ENCODE measurements at regions not wholly inside any gene's neighbourhood (a gene's known extent, or its start where the extent isn't known, plus 50 kb on each side); places are given as distances from the start of the nearest gene placed in this dataset.

DNA sequence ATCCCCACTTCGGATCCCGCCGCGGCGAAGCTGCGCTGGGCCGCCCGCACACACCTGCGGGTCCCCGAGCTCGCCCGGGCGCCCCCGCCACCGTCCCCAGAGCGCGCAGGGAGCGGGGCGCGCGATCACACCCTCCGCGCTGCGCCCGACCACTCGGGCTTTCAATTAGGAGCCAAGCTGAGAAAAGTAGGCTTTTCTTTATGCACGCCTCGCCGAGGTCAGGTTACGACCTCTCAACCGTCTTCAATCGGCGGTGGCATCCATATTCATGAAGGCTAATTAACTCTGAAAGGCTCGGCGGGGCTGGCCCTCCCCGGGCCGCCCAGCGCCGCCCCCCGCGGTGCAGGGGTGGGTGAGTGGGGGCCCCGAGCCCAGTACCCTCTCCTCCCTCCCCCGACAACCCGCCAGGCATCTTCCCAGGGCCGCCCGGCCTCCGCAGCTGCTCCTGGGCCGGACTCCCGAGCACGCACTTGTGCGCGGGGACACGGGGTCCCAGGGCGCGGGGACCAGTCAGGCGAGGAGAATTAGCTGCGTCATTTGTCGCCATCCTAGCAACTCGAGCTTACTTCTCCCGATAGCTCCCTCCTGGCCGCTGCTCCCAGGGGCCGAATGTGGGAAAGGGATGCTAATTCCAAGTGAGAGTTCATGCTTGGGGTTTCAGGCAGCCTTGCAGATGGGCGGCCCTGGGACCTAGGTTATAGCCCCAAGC lies 155.5 kb upstream of the LYZL2 start:
- peaks cover 15% of the 10 kb centered on the region for H3K4me1 ChIP-seq (ENCODE audit: insufficient read depth)
- H3K27ac ChIP-seq, result peak overlapping the region; percentile 84
- peak overlapping the region; percentile 82 for H3K4me2 ChIP-seq
- peak overlapping the region; percentile 54 for H2AFZ ChIP-seq
- H3K27me3 ChIP-seq, result no peaks in the 10 kb centered on the region
- no peaks in the 10 kb centered on the region for H3K79me2 ChIP-seq
- H3K9me2 ChIP-seq (replicated peaks; ENCODE audit: insufficient read depth), result no peaks in the 10 kb centered on the region
- H4K20me1 ChIP-seq (ENCODE audit: insufficient read depth, poor library complexity, severe bottlenecking), result no peaks in the 10 kb centered on the region
- H3K36me3 ChIP-seq (replicated peaks; ENCODE audit: insufficient read depth, low read depth), result no peaks in the 10 kb centered on the region
- H3K9me3 ChIP-seq (ENCODE audit: low read depth), result no peaks in the 10 kb centered on the region
- DNase-seq (ENCODE audit: low spot score), result peak; percentile 83
- 3% methylated on average over 46 of the region's 63 CpGs for WGBS (ENCODE audit: low lambda C conversion rate, missing lambda C conversion rate)
- TF ChIP-seq, protein P1, sequence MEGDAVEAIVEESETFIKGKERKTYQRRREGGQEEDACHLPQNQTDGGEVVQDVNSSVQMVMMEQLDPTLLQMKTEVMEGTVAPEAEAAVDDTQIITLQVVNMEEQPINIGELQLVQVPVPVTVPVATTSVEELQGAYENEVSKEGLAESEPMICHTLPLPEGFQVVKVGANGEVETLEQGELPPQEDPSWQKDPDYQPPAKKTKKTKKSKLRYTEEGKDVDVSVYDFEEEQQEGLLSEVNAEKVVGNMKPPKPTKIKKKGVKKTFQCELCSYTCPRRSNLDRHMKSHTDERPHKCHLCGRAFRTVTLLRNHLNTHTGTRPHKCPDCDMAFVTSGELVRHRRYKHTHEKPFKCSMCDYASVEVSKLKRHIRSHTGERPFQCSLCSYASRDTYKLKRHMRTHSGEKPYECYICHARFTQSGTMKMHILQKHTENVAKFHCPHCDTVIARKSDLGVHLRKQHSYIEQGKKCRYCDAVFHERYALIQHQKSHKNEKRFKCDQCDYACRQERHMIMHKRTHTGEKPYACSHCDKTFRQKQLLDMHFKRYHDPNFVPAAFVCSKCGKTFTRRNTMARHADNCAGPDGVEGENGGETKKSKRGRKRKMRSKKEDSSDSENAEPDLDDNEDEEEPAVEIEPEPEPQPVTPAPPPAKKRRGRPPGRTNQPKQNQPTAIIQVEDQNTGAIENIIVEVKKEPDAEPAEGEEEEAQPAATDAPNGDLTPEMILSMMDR (IDR thresholded peaks at IDR 0.05; ENCODE audit: poor library complexity), result no peak
- TF ChIP-seq EZH2phosphoT487 (IDR thresholded peaks at IDR 0.05; ENCODE audit: low read depth, severe bottlenecking, unreplicated experiment), result no peak
- TF ChIP-seq EZH2 (IDR thresholded peaks at IDR 0.05; ENCODE audit: borderline replicate concordance), result no peak
- peak overlapping the region; percentile 28 for H3K4me3 ChIP-seq

DNA sequence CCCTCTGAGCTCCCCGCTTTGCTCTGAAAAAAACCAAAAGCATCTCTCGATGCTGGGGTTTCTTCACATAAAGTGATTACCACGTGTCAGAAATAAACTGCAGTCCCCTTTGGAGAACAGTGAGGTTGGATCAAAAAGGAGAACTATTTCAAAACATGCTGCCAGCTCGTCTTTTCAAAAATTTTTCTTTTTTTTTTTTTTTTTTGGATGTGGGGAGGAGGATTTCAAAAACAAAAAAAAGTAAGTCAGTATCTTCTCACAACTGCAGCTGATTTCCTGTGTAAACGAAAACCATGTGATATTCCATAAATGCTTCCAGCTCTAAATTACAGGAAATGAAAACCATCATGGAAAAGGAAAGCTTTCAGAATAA lies 155.0 kb upstream of the LYZL2 start:
- WGBS (ENCODE audit: low lambda C conversion rate, missing lambda C conversion rate), result 0% methylated on average over 5 of the region's 5 CpGs
- peak overlapping the region; percentile 28 for H3K4me3 ChIP-seq
- H3K9me2 ChIP-seq (replicated peaks; ENCODE audit: insufficient read depth), result no peaks in the 10 kb centered on the region
- H3K9me3 ChIP-seq (ENCODE audit: low read depth), result no peaks in the 10 kb centered on the region
- H3K79me2 ChIP-seq, result no peaks in the 10 kb centered on the region
- H3K27me3 ChIP-seq, result no peaks in the 10 kb centered on the region
- H3K4me2 ChIP-seq, result peak overlapping the region; percentile 82
- TF ChIP-seq, protein P1 (IDR thresholded peaks at IDR 0.05; ENCODE audit: poor library complexity), result no peak
- TF ChIP-seq EZH2phosphoT487 (IDR thresholded peaks at IDR 0.05; ENCODE audit: low read depth, severe bottlenecking, unreplicated experiment) (no peak), EZH2 (IDR thresholded peaks at IDR 0.05; ENCODE audit: borderline replicate concordance) (no peak)
- no peaks in the 10 kb centered on the region for H3K36me3 ChIP-seq (replicated peaks; ENCODE audit: insufficient read depth, low read depth)
- H3K4me1 ChIP-seq (ENCODE audit: insufficient read depth), result peaks cover 15% of the 10 kb centered on the region
- no peaks in the 10 kb centered on the region for H4K20me1 ChIP-seq (ENCODE audit: insufficient read depth, poor library complexity, severe bottlenecking)
- DNase-seq (ENCODE audit: low spot score), result no peak
- H3K27ac ChIP-seq, result peak overlapping the region; percentile 84
- H2AFZ ChIP-seq, result peak overlapping the region; percentile 54

DNA sequence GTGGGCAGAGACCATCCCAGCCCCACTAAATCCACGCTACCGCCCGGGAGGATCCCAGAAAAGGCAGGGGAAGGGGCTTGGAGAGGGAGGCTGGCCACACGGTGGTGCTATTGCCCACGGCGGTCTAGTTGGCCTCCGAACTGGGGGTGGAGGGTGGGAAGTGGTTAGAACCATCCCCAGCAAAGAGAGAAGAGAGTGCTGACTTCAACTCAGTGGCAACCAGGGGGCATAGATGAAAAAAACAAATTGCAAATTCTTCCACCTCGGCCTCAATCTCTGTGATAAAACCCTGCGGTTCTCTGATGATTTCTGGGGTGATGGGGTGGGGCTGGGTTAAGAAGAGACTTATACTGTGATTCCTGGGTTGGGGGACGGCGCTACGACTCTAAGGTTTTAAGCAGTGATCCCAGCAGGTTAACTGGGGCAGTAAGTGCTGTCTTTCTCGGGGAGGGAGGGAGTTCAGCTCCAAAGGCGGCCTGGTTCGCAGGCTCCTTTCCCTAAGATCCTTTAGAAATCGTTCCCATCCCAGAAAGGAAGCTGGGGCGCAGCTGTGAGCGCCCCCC lies 154.5 kb upstream of the LYZL2 start:
- Histone ChIP-seq H4K20me1 (ENCODE audit: insufficient read depth, poor library complexity, severe bottlenecking) (no peaks in the 10 kb centered on the region), H3K9me2 (replicated peaks; ENCODE audit: insufficient read depth) (no peaks in the 10 kb centered on the region), H3K4me2 (peak overlapping the region; percentile 82), H3K27me3 (no peaks in the 10 kb centered on the region), H2AFZ (peak overlapping the region; percentile 54), H3K79me2 (no peaks in the 10 kb centered on the region), H3K4me1 (ENCODE audit: insufficient read depth) (peaks cover 15% of the 10 kb centered on the region), H3K4me3 (no peak overlapping the region), H3K27ac (peak overlapping the region; percentile 84), H3K9me3 (ENCODE audit: low read depth) (no peaks in the 10 kb centered on the region), H3K36me3 (replicated peaks; ENCODE audit: insufficient read depth, low read depth) (no peaks in the 10 kb centered on the region)
- TF ChIP-seq, protein P1 (IDR thresholded peaks at IDR 0.05; ENCODE audit: poor library complexity), result peak; percentile 94
- TF ChIP-seq EZH2phosphoT487 (IDR thresholded peaks at IDR 0.05; ENCODE audit: low read depth, severe bottlenecking, unreplicated experiment), result no peak
- 4% methylated on average over 15 of the region's 18 CpGs for WGBS (ENCODE audit: low lambda C conversion rate, missing lambda C conversion rate)
- peak; percentile 90 for DNase-seq (ENCODE audit: low spot score)

Measured in hepatocyte (in vitro differentiated cells).